Stomach smooth muscle (tissue), 2 donors: ENCODE measurements at regions not wholly inside any gene's neighbourhood (a gene's known extent, or its start where the extent isn't known, plus 50 kb on each side); places are given as distances from the start of the nearest gene placed in this dataset.

Source experiments
- H3K27ac ChIP-seq: one replicate; pipeline ENCODE4 v1.7.0; 2013; ENCODE audit warnings: mild to moderate bottlenecking, low read length, inconsistent platforms
- H3K27me3 ChIP-seq, 2 donors: one replicate each; pipeline ENCODE4 v1.7.0; 2013; ENCODE audit warnings: low read length in 2 of 2; ENCODE audit not compliant: insufficient read depth in 2 of 2, control insufficient read depth in 1 of 2
- H3K36me3 ChIP-seq, 2 donors: one replicate each; pipeline ENCODE4 v1.7.0; 2013; ENCODE audit warnings: low read length in 2 of 2; ENCODE audit not compliant: control insufficient read depth in 2 of 2, insufficient read depth in 2 of 2
- H3K4me1 ChIP-seq: one replicate; pipeline ENCODE4 v1.7.0; 2013; ENCODE audit warnings: low read length; ENCODE audit not compliant: control insufficient read depth, insufficient read depth
- H3K4me3 ChIP-seq, 2 donors: one replicate each; pipeline ENCODE4 v1.7.0; 2013; ENCODE audit warnings: low read length in 2 of 2
- H3K9ac ChIP-seq, 2 donors: one replicate each; pipeline ENCODE4 v1.7.0; 2013; ENCODE audit warnings: low read length in 2 of 2, mild to moderate bottlenecking in 1 of 2
- H3K9me3 ChIP-seq, 2 donors: one replicate each; pipeline ENCODE4 v1.7.0; 2013; ENCODE audit warnings: low read length in 2 of 2; ENCODE audit not compliant: control insufficient read depth in 2 of 2
- donor health status: healthy.
- donor health status: Pancreatic carcinoma.

DNA sequence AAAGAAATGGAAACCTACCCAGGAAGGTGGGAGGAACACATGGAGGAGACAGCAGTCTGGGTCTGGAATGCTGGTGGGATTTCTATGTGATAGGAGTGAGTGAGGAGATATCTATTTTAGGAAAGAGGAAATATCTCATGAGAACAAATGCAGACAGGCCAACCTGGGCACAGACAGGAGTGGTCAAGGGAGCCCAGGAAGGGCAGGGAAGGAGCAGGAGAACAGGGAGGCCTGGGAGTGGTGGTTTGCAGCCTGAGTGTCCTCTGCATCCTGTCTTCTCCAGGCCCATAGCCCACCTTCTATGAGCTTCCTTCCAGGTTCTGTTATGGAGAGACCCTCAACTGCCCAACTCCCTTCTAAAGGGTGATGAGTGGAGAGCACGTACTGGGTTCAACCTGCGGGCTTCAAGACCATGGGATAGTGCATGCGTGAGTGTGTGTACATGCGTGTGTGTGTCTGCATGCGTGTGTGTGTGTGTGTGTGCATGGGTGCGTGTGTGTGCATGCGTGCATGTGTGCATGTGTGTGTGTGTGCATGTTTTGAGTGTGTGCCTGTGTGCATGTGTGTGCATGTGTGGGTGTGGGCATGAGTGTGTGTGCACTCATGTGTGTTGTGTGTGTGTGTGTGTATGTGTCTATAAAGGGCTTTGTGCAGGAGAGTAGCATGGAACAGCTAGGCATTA lies 200.1 kb downstream of the CXCL12 start:
- H3K9me3 ChIP-seq, result no peaks in the 10 kb centered on the region
- no peak overlapping the region for H3K9ac ChIP-seq
- H3K36me3 ChIP-seq, result no peaks in the 10 kb centered on the region
- peaks cover 7% of the 10 kb centered on the region for H3K4me1 ChIP-seq
- no peak overlapping the region for H3K4me3 ChIP-seq
- H3K27ac ChIP-seq, result no peak overlapping the region
- no peaks in the 10 kb centered on the region for H3K27me3 ChIP-seq

DNA sequence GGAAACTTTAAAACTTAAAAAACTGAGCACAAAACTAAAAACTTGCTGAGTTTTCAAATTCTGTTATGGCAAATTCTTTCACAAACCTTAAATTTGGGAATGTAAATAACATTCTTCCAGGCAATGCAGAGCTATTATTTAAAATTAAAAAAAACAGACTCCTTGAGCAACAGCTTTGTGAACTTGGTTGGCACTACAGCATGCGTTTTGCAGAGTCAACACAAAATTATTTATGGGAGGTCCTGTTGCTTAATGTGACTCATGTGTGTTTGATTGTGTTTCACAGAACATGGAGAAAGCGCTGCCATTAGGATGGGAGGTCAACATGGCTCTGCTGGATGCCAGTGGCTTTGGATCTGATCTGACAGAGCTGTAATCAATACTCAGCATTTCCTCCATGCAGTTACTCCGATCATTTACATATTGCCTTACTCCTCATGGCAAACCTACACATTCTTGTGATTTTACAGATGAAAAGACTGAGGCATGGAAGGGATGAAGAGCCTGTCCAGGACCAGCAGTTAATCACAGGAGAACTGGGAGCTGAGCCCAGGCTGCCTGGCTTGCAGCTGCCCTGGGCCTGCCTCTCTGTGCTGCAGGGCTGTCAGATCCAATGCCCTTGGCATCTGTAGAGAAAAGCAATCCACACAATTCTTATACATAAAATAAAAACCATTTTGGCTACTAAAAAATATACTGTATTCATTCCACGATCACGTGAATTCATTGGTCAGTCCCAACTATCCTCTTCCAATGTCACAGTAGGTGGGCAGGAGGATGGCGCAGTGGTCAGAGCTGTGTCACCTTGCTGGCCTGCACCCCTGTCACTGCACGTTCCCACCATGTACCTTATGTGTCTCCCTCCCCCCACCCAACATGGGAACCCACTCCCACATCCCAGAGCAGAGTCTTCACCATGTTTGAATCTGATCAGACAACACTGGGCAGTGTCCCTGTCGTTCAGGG lies 200.9 kb downstream of the CXCL12 start:
- H3K36me3 ChIP-seq, result no peaks in the 10 kb centered on the region
- no peak overlapping the region for H3K27ac ChIP-seq
- no peaks in the 10 kb centered on the region for H3K27me3 ChIP-seq
- H3K9ac ChIP-seq, result no peak overlapping the region
- H3K9me3 ChIP-seq, result no peaks in the 10 kb centered on the region
- peaks cover 7% of the 10 kb centered on the region for H3K4me1 ChIP-seq
- no peak overlapping the region for H3K4me3 ChIP-seq

DNA sequence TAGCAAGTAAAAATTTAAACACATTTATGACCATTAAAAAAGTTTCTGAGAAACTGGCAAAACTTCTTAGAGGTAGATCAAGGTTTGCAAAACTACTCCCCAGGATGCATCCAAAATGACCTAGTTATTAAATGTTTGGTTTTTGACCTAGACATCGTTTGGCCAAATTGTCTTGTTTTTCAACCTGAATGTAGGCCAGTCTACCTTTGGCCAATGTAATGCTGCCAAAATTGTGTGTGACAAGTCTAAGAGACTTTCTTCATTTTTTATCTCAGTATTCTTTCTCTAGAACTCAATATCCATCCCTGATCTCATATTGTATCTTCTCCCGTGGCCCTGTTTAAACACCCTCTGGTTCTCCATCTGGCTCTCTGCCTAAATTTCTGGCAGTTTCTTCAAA lies 202.0 kb downstream of the CXCL12 start:
- no peak overlapping the region for H3K9ac ChIP-seq
- no peak overlapping the region for H3K4me3 ChIP-seq
- H3K27me3 ChIP-seq, result no peaks in the 10 kb centered on the region
- H3K27ac ChIP-seq, result no peak overlapping the region
- H3K4me1 ChIP-seq, result peaks cover 7% of the 10 kb centered on the region
- H3K9me3 ChIP-seq, result no peaks in the 10 kb centered on the region
- no peaks in the 10 kb centered on the region for H3K36me3 ChIP-seq

DNA sequence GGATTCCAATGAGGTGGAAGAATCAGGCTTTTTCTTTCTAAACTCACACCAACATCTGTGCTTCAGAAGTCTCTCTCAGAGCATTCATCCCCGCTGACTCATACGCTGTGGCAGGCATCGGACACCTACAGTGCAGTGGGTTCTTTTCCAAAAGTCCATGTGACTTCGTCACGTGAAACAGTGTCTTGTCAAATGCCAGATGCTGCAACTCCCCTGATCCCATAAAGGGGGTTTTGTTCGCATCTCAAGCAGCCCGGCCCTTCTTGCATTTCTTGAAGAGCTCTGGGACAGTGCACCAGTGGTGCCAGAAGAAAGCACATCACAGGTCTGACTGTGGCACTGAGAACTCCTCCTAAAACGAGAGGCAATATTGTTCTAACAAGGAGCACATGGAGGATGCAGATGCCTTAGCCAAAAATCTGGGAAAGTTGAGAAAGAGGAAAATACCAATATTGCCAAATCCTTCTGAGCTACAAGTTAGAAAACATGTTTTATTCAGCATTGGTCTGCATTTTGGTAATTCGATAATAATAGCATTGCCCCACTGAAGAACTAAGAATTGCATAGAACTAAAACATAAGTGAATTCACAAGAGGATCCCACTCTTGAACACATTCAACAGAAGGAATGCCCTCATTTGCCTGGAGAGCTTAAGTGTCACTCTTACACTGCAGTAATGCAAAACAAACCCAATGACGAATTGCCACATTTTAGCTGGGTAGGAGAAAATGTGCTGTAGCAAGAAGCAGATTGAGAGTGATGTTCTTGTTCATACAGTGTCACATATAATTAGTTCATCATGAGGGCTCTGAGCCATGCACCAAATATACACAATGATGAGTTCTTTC lies 204.4 kb downstream of the CXCL12 start:
- no peaks in the 10 kb centered on the region for H3K9me3 ChIP-seq
- H3K27me3 ChIP-seq, result no peaks in the 10 kb centered on the region
- H3K36me3 ChIP-seq, result no peaks in the 10 kb centered on the region
- H3K9ac ChIP-seq, result no peak overlapping the region
- H3K27ac ChIP-seq, result no peak overlapping the region
- H3K4me1 ChIP-seq, result peaks cover 7% of the 10 kb centered on the region
- no peak overlapping the region for H3K4me3 ChIP-seq

DNA sequence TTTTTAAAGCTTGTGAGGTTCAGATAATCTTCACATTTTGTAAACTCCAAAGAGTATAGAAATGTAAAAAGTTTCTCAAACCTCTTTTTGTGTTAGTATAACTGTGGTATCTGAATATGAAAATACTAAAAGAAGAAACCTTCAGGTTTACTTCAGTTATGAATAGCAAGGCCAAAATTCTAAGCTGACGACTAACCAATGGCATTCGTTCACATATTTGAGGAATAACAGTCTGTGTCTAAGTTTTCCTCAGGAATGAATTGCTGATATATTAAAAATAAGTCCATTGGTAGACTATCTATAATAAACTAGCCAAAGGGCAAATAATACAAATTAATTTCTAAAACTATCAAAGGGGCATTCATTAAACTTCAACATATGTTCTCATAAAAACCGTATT lies 206.0 kb downstream of the CXCL12 start:
- Histone ChIP-seq H3K27ac (no peak overlapping the region), H3K36me3 (no peaks in the 10 kb centered on the region), H3K9ac (no peak overlapping the region), H3K9me3 (no peaks in the 10 kb centered on the region), H3K4me3 (no peak overlapping the region), H3K4me1 (peaks cover 2% of the 10 kb centered on the region), H3K27me3 (no peaks in the 10 kb centered on the region)

DNA sequence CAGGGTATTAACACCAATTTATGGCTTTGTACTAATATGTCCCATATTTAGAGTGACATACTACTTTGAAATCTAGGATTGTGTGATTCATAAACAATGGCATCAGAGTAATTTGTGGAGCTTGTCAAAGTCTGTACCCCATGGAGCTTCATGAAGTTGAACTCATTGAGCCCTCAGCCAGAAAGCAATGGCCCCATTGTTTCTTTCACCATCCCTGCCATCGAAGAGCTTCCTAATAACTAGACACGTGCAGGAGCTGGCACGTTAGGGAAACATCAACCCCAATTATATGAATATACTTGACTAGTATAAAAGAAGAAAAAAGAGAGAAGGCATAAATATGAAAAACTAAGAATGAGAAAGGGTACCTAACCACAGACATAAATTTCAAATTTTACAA lies 206.6 kb downstream of the CXCL12 start:
- Histone ChIP-seq H3K9me3 (no peaks in the 10 kb centered on the region), H3K4me1 (peaks cover 5% of the 10 kb centered on the region), H3K36me3 (no peaks in the 10 kb centered on the region), H3K9ac (no peak overlapping the region), H3K27me3 (no peaks in the 10 kb centered on the region), H3K4me3 (no peak overlapping the region), H3K27ac (no peak overlapping the region)

DNA sequence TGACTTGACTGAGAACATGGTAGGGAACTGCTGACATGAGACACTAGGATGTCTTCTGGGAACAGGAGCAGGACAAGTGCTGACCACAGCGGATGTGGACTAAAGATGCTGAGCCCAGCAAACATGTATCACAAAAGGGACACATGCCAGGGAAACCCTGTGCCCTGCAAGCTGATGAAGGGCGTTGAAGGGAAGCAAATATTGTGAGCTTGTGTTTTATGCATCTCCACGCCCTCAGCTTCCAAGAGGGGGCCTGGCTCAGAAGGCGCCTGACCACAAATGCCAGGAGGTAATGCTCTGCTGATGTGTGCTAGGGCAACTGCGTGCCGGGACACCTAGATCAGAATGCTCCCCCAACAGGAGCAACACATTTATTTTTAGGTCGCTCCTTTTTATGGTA lies 207.3 kb downstream of the CXCL12 start:
- no peaks in the 10 kb centered on the region for H3K27me3 ChIP-seq
- H3K4me3 ChIP-seq, result no peak overlapping the region

DNA sequence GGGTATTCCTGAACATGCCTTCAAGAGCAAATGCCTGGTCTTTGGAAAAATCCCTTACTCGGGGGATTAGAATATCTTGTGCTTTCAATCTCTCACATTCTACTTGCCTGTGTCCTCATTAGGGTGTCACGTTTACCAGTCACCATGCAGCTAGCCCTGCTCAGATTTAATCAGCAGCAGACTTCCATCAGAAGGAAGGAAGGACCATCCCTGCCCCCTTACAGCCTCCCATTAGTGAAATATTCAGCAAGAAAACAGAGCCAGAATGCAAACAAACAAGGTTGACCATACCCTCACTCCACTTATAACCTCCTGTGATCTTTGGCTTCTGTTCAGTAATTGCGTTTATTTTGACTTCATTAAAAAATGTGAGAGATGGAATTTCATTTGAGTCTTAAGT lies 208.6 kb downstream of the CXCL12 start:
- no peaks in the 10 kb centered on the region for H3K36me3 ChIP-seq

More for the DNA sequence above, 207.3 kb downstream of the CXCL12 start:
- H3K36me3 ChIP-seq, result no peaks in the 10 kb centered on the region
- no peak overlapping the region for H3K9ac ChIP-seq
- H3K4me1 ChIP-seq, result peaks cover 10% of the 10 kb centered on the region
- H3K27ac ChIP-seq, result no peak overlapping the region
- no peaks in the 10 kb centered on the region for H3K9me3 ChIP-seq

DNA sequence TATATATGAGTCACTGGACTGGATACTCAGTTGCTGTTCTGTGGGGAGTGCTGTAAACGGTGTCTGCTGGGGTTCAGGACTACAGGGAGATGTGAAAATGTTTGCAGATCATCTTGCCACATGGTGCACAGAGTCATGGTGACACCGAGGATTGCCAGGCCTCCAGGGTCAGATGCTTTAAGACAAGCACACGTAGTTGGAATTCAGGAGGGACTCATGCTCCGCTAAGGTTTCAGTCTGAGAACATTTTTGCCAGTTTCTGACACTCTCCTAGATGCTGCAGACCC lies 211.3 kb downstream of the CXCL12 start:
- Histone ChIP-seq H3K4me3 (no peak overlapping the region), H3K9me3 (no peaks in the 10 kb centered on the region), H3K9ac (no peak overlapping the region)

More for the DNA sequence above, 208.6 kb downstream of the CXCL12 start:
- no peak overlapping the region for H3K27ac ChIP-seq
- no peaks in the 10 kb centered on the region for H3K9me3 ChIP-seq
- no peak overlapping the region for H3K9ac ChIP-seq
- no peaks in the 10 kb centered on the region for H3K27me3 ChIP-seq
- H3K4me3 ChIP-seq, result no peak overlapping the region
- H3K4me1 ChIP-seq, result peaks cover 15% of the 10 kb centered on the region

DNA sequence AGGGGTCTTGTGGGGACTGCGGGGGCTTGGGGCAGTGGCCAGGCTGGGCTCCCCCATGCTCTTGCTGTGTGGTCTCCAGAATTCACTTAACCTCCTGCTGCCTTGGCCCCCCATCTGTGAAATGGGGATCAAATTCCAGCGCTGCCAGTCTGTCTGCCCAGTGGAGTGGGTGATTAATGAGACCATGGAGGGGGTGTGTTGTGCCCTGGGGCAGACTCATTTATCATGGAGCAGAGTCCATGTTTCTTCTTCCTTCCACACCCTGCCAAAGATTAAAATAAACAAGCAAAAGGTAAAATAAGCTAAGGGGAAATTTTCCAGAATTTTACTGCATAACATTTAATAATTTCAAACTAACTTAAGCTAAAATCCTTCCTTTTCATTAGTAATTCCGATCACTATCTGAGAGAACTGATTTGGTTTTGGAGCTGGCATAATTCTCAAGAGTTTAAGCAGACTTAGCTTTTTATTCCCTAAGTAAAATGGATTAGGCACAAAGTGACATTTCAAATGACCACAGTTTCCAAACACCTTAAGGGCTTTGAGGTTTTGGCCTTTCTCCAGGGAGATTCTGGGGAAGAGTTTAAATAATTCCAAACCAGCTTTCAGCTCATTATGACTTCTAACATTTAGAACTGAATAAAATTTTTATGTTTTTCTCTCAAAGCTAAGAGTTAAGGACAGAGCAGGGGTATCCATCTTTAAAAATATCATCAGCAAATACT lies 211.9 kb downstream of the CXCL12 start:
- Histone ChIP-seq H3K27me3 (no peaks in the 10 kb centered on the region), H3K36me3 (no peaks in the 10 kb centered on the region), H3K4me3 (no peak overlapping the region), H3K9me3 (no peaks in the 10 kb centered on the region), H3K27ac (no peak overlapping the region), H3K9ac (no peak overlapping the region), H3K4me1 (peaks cover 15% of the 10 kb centered on the region)

More for the DNA sequence above, 211.3 kb downstream of the CXCL12 start:
- Histone ChIP-seq H3K27me3 (no peaks in the 10 kb centered on the region), H3K4me1 (peaks cover 15% of the 10 kb centered on the region), H3K36me3 (no peaks in the 10 kb centered on the region), H3K27ac (no peak overlapping the region)
